HCT116 (cell line): ENCODE measurements at regions not wholly inside any gene's neighbourhood (a gene's known extent, or its start where the extent isn't known, plus 50 kb on each side); places are given as distances from the start of the nearest gene placed in this dataset.
"Not testable (repeated sequence)": the region's sequence is repeated elsewhere in the genome, so short reads cannot be mapped to it uniquely, and the experiment has no call there.

Experiments used
- ATAC-seq: fragments of 200-7000 bp; cut with Tn5 transposase; 2 replicates; pipeline ENCODE4 v1.9.1; 2020; ENCODE audit warnings: mild to moderate bottlenecking, moderate library complexity
- BruUV-seq: library from RNA; stranded (reverse); fragments of 400-500 nt; replicated peaks from 2 replicates; lab custom pipeline; 2021; lab: Mats Ljungman, UMichigan
- CTCF ChIA-PET: fragments of 300-600 bp; sonication (Branson Sonifier 250); formaldehyde crosslinking; loops from one replicate; lab custom pipeline; 2021; ENCODE audit warnings: antibody characterized with exemption; lab: Charles Lee
- POLR2A ChIA-PET: fragments of 300-600, 350-600 bp; sonication (Branson Sonifier 250); formaldehyde crosslinking; loops from one replicate; lab custom pipeline; 2021; ENCODE audit warnings: antibody characterized with exemption; lab: Charles Lee
- RAD21 ChIA-PET, 2 experiments: fragments of 300-600 bp; sonication (Branson Sonifier 250); formaldehyde crosslinking; loops; one replicate each; lab custom pipeline; 2023; ENCODE audit warnings: low total read pairs in 2 of 2; ENCODE audit not compliant: uncharacterized antibody in 2 of 2, unreplicated experiment in 2 of 2, low non-redundant PET in 1 of 2; lab: Charles Lee
- DNase-seq: peaks from one replicate; pipeline ENCODE4 v3.0.0-alpha.2; 2010; ENCODE audit warnings: low read depth, low spot score
- H2AFZ ChIP-seq: fragments of 200-600 bp; shearing (Covaris generic), sonication (generic); 2 replicates; pipeline ENCODE4 v1.6.1; 2017; ENCODE audit warnings: low read depth, mixed run types, mixed read lengths, antibody characterized with exemption, low read length; ENCODE audit not compliant: poor library complexity, severe bottlenecking
- H3K27ac ChIP-seq: 2 replicates; pipeline ENCODE4 v1.5.1; 2012; ENCODE audit warnings: low read depth, low read length
- H3K27me3 ChIP-seq: fragments of 200-600 bp; sonication (generic); 2 replicates; pipeline ENCODE4 v1.6.1; 2016; ENCODE audit warnings: mixed run types, low read length, mixed read lengths; ENCODE audit not compliant: insufficient read depth
- H3K36me3 ChIP-seq, 2 experiments: fragments of 200-500 bp in 1 of 2; fragments of 200-600 bp in 1 of 2; sonication (Bioruptor generic) in 1 of 2; sonication (generic) in 1 of 2; 2 replicates each; pipeline versions ENCODE4 v1.5.1 to v1.6.1; 2014 to 2016; ENCODE audit warnings: low read length in 2 of 2, inconsistent platforms in 1 of 2, mixed read lengths in 1 of 2, mixed run types in 1 of 2; ENCODE audit not compliant: insufficient read depth in 2 of 2, control insufficient read depth in 1 of 2
- H3K4me1 ChIP-seq, 2 experiments: fragments of 200-600 bp in 1 of 2; sonication (generic) in 1 of 2; 2 replicates each; pipeline versions ENCODE4 v1.5.1 to v1.6.1; 2012 to 2017; ENCODE audit warnings: low read length in 2 of 2, inconsistent platforms in 1 of 2, mild to moderate bottlenecking in 1 of 2, mixed read lengths in 1 of 2, mixed run types in 1 of 2, moderate library complexity in 1 of 2; ENCODE audit not compliant: insufficient read depth in 2 of 2, control insufficient read depth in 1 of 2
- H3K4me2 ChIP-seq: fragments of 200-600 bp; sonication (generic); 2 replicates; pipeline ENCODE4 v1.6.1; 2017; ENCODE audit warnings: mixed run types, low read length, mixed read lengths
- H3K4me3 ChIP-seq, 2 experiments: fragments of 200-600 bp in 1 of 2; sonication (generic) in 1 of 2; replicated peaks in 1 of 2; 2 replicates each; pipeline ENCODE4 v1.5.1; 2011 to 2016; ENCODE audit warnings: low read length in 2 of 2, control low read depth in 1 of 2, low read depth in 1 of 2, mild to moderate bottlenecking in 1 of 2, mixed read lengths in 1 of 2, mixed run types in 1 of 2
- H3K79me2 ChIP-seq: fragments of 200-600 bp; sonication (generic); 2 replicates; pipeline ENCODE4 v1.6.1; 2017; ENCODE audit warnings: mild to moderate bottlenecking, mixed run types, low read length, moderate library complexity, mixed read lengths; ENCODE audit not compliant: insufficient read depth
- H3K9ac ChIP-seq: fragments of 200-600 bp; sonication (generic); 2 replicates; pipeline ENCODE4 v1.6.1; 2016; ENCODE audit warnings: low read length, mixed read lengths
- H3K9me2 ChIP-seq: fragments of 200-600 bp; sonication (generic), shearing (Covaris generic); 2 replicates; pipeline ENCODE4 v1.6.1; 2017; ENCODE audit warnings: mixed run types, mild to moderate bottlenecking, moderate library complexity; ENCODE audit not compliant: insufficient read depth
- H3K9me3 ChIP-seq, 2 experiments: fragments of 200-500 bp in 1 of 2; fragments of 200-600 bp in 1 of 2; sonication (Bioruptor generic) in 1 of 2; sonication (generic) in 1 of 2; 2 replicates each; pipeline ENCODE4 v1.6.1; 2014 to 2017; ENCODE audit warnings: low read length in 2 of 2, mixed read lengths in 2 of 2, inconsistent platforms in 1 of 2, low read depth in 1 of 2, mild to moderate bottlenecking in 1 of 2, mixed run types in 1 of 2, moderate library complexity in 1 of 2; ENCODE audit not compliant: control insufficient read depth in 1 of 2, insufficient read depth in 1 of 2
- H4K20me1 ChIP-seq: fragments of 200-600 bp; sonication (generic), shearing (Covaris generic); 2 replicates; pipeline ENCODE4 v1.6.1; 2017; ENCODE audit warnings: mixed run types, mild to moderate bottlenecking, moderate library complexity; ENCODE audit not compliant: insufficient read depth
- CBX3 ChIP-seq: IDR thresholded peaks from 2 replicates; pipeline ENCODE4 v1.6.1; 2012; ENCODE audit warnings: low read depth
- ELF1 ChIP-seq: IDR thresholded peaks from 2 replicates; pipeline ENCODE4 v1.6.1; 2012; ENCODE audit warnings: low read depth, borderline replicate concordance
- EZH2 ChIP-seq: fragments of 200-600 bp; sonication (generic); IDR thresholded peaks from 2 replicates; pipeline ENCODE4 v1.6.1; 2017; ENCODE audit warnings: antibody characterized with exemption, mixed run types
- EZH2phosphoT487 ChIP-seq: fragments of 200-600 bp; IDR thresholded peaks from 2 replicates; pipeline ENCODE4 v1.6.1; 2018; ENCODE audit warnings: antibody characterized with exemption, borderline replicate concordance
- FOSL1 ChIP-seq: IDR thresholded peaks from 2 replicates; pipeline ENCODE4 v1.6.1; 2012; ENCODE audit warnings: low read depth
- POLR2A ChIP-seq: IDR thresholded peaks from 2 replicates; pipeline ENCODE4 v1.7.0; 2011; ENCODE audit warnings: borderline replicate concordance; ENCODE audit not compliant: insufficient read depth, insufficient read length; ENCODE audit errors: extremely low read depth
- RAD21 ChIP-seq: IDR thresholded peaks from 2 replicates; pipeline ENCODE4 v1.6.1; 2012; ENCODE audit warnings: low read depth, mild to moderate bottlenecking
- SP1 ChIP-seq: IDR thresholded peaks from 2 replicates; pipeline ENCODE4 v1.6.1; 2012; ENCODE audit warnings: low read depth
- SRF ChIP-seq: IDR thresholded peaks from 2 replicates; pipeline ENCODE4 v1.6.1; 2012; ENCODE audit warnings: low read depth
- TCF7L2 ChIP-seq: IDR thresholded peaks from 2 replicates; pipeline ENCODE4 v1.7.0; 2011; ENCODE audit warnings: borderline replicate concordance, inconsistent platforms; ENCODE audit not compliant: insufficient read depth, insufficient read length; ENCODE audit errors: extremely low read depth
- intact Hi-C: fragments of 100-400 bp; cut with micrococcal nuclease; formaldehyde crosslinking; loops from 2 replicates; pipeline ENCODE4 v1.10.0; 2022
- TF ChIP-seq, protein P1 (sequence below): IDR thresholded peaks from 2 replicates; pipeline ENCODE4 v1.6.1; 2012
- TF ChIP-seq, protein P2 (sequence below): IDR thresholded peaks from 2 replicates; pipeline ENCODE4 v1.6.1; 2012

DNA sequence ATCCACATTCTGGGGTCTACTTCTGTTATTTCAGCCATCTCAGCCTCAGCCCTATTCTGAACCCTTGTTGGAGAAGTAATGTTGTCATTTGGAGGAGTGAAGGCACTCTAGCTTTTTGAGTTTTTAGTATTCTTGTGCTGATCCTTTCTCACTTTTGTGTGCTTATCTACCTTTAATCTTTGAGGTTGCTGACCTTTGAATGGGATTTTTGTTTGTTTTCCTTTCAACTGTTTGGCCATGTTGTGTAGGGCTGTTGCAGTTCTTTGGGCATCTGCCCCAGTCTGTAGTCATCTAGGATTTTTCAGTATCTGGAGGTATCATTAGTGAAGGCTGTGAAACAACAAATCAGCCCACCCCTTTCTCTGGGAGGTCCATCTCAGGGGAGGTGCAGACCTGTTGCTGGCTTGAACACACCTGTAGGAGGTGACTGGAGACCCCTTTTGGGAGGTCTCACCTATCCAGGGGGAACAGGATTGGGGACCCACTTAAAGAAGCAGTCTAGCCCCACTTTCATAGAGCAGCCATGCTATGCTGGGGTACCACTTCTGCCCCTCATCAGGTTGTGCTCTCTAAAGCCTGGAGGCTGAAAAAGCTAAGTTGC is 1391.4 kb downstream of the UQCRFS1 start (continued):
- no peak for TF ChIP-seq FOSL1
- TF ChIP-seq SRF = no peak
- TF ChIP-seq RAD21 = no peak
- no peak for TF ChIP-seq SP1
- TF ChIP-seq, protein P1, sequence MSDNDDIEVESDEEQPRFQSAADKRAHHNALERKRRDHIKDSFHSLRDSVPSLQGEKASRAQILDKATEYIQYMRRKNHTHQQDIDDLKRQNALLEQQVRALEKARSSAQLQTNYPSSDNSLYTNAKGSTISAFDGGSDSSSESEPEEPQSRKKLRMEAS = no peak
- no peak for TF ChIP-seq CBX3

DNA sequence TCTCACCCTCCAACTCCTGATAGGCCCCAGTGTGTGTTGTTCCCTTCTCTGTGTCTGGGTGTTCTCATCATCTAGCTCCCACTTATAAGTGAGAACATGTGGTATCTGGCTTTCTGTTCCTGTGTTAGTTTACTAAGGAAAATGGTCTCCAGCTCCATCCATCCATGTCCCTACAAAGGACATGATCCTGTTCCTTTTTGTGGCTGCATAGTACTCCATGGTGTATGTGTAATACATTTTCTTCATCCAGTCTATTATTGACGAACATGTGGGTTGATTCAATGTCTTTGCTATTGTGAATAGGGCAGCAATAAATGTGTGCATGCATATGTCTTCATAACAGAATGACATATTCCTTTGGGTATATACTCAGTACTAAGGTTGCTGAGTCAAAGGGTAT is 1397.0 kb downstream of the UQCRFS1 start:
- Histone ChIP-seq H3K36me3 (no peaks in the 10 kb centered on the region), H3K79me2 (no peaks in the 10 kb centered on the region), H3K27ac (no peak overlapping the region), H3K4me1 (no peaks in the 10 kb centered on the region), H3K4me2 (no peak overlapping the region), H3K9ac (no peak overlapping the region), H3K9me3 (no peaks in the 10 kb centered on the region), H2AFZ (no peak overlapping the region), H3K9me2 (no peaks in the 10 kb centered on the region), H3K27me3 (no peaks in the 10 kb centered on the region), H4K20me1 (no peaks in the 10 kb centered on the region), H3K4me3 (no peak overlapping the region)
- ChIA-PET POLR2A (no interaction called here), CTCF (no interaction called here), RAD21 (no interaction called here)
- BruUV-seq = no TSS peak
- intact Hi-C loops = no loop called here
- TF ChIP-seq ELF1 (no peak), EZH2 (no peak), CBX3 (no peak), SP1 (no peak), RAD21 (no peak), POLR2A (no peak), EZH2phosphoT487 (no peak), SRF (no peak), TCF7L2 (no peak)
- TF ChIP-seq, protein P2, sequence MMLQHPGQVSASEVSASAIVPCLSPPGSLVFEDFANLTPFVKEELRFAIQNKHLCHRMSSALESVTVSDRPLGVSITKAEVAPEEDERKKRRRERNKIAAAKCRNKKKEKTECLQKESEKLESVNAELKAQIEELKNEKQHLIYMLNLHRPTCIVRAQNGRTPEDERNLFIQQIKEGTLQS = no peak
- DNase-seq = no peak
- ATAC-seq = no peak

DNA sequence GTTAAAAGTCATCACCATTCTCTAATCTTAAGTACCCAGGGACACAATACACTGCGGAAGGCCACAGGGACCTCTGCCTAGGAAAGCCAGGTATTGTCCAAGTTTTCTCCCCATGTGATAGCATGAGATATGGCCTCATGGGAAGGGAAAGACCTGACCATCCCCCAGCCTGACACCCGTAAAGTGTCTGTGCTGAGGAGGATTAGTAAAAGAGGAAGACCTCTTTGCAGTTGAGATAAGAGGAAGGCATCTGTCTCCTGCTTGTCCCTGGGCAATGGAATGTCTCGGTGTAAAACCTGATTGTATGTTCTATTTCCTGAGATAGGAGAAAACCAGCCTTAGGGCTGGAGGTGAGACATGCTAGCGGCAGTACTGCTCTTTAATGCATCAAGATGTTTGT is 1398.1 kb downstream of the UQCRFS1 start:
- H3K9ac ChIP-seq, H3K4me1 ChIP-seq, H3K4me2 ChIP-seq, CTCF ChIA-PET, H3K36me3 ChIP-seq, H2AFZ ChIP-seq, H3K79me2 ChIP-seq, ATAC-seq, RAD21 ChIA-PET, DNase-seq, intact Hi-C loops, H3K9me2 ChIP-seq, H3K4me3 ChIP-seq, H3K27me3 ChIP-seq, POLR2A ChIA-PET, BruUV-seq, H3K27ac ChIP-seq, H3K9me3 ChIP-seq, H4K20me1 ChIP-seq: not testable (repeated sequence)

DNA sequence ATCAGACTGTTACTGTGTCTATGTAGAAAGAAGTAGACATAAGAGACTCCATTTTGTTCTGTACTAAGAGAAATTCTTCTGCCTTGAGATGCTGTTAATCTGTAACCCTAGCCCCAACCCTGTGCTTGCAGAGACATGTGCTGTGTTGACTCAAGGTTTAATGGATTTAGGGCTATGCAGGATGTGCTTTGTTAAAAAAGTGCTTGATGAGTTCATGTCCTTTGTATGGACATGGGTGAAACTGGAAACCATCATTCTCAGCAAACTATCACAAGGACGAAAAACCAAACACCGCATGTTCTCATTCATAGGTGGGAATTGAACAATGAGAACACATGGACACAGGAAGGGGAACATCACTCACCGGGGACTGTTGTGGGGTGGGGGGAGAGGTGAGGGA is 1398.7 kb downstream of the UQCRFS1 start:
- H2AFZ ChIP-seq, H3K79me2 ChIP-seq, POLR2A ChIA-PET, H3K9ac ChIP-seq, intact Hi-C loops, BruUV-seq, H3K36me3 ChIP-seq, H3K9me3 ChIP-seq, DNase-seq, H4K20me1 ChIP-seq, H3K4me1 ChIP-seq, CTCF ChIA-PET, H3K27me3 ChIP-seq, H3K9me2 ChIP-seq, ATAC-seq, H3K4me3 ChIP-seq, RAD21 ChIA-PET, H3K4me2 ChIP-seq, H3K27ac ChIP-seq: not testable (repeated sequence)
